GM18909 (cell line): ENCODE measurements at regions not wholly inside any gene's neighbourhood (a gene's known extent, or its start where the extent isn't known, plus 50 kb on each side); places are given as distances from the start of the nearest gene placed in this dataset.
"Not testable (repeated sequence)": the region's sequence is repeated elsewhere in the genome, so short reads cannot be mapped to it uniquely, and the experiment has no call there.

Source experiments
- ATAC-seq: cut with Tn5 transposase; IDR thresholded peaks from one replicate; pipeline ENCODE4 v1.9.1; 2021; ENCODE audit warnings: mild to moderate bottlenecking; ENCODE audit not compliant: unreplicated experiment, poor library complexity

GRCh38 chr3:105974381-105974780, 105.6 kb upstream of the CBLB start:
- ATAC-seq: no peak

GRCh38 chr3:105976196-105976595, 107.4 kb upstream of the CBLB start:
- ATAC-seq: no peak

GRCh38 chr3:105979961-105980360, 111.1 kb upstream of the CBLB start:
- ATAC-seq: no peak

GRCh38 chr3:105982207-105982606, 113.4 kb upstream of the CBLB start:
- ATAC-seq: no peak

- no peak for ATAC-seq
Measured at GRCh38 chr3:105984837-105985236, 116.0 kb upstream of the CBLB start.

- not testable (repeated sequence) for ATAC-seq
Measured at GRCh38 chr3:105986343-105986742, 117.5 kb upstream of the CBLB start.

GRCh38 chr3:105987809-105988208, 119.0 kb upstream of the CBLB start:
- no peak for ATAC-seq

- ATAC-seq: no peak
Measured at GRCh38 chr3:105988540-105989212, 119.9 kb upstream of the CBLB start.

GRCh38 chr3:105996781-105997180, 128.0 kb upstream of the CBLB start:
- no peak for ATAC-seq

- no peak for ATAC-seq
Measured at GRCh38 chr3:105997466-105997799, 128.6 kb upstream of the CBLB start.

- no peak for ATAC-seq
Measured at GRCh38 chr3:105997800-105998526, 129.2 kb upstream of the CBLB start.

GRCh38 chr3:105999856-106000255, 131.0 kb upstream of the CBLB start:
- ATAC-seq: no peak

- ATAC-seq: no peak
Measured at GRCh38 chr3:106001923-106002322, 133.1 kb upstream of the CBLB start.

GRCh38 chr3:106004137-106004681, 135.4 kb upstream of the CBLB start:
- ATAC-seq: no peak

- no peak for ATAC-seq
Measured at GRCh38 chr3:106004826-106005225, 136.0 kb upstream of the CBLB start.

GRCh38 chr3:106006001-106006400, 137.2 kb upstream of the CBLB start:
- no peak for ATAC-seq

- no peak for ATAC-seq
Measured at GRCh38 chr3:106006571-106006970, 137.8 kb upstream of the CBLB start.

GRCh38 chr3:106007512-106007911, 138.7 kb upstream of the CBLB start:
- ATAC-seq: no peak

- no peak for ATAC-seq
Measured at GRCh38 chr3:106008766-106009165, 140.0 kb upstream of the CBLB start.

- no peak for ATAC-seq
Measured at GRCh38 chr3:106010829-106011228, 142.0 kb upstream of the CBLB start.

- no peak for ATAC-seq
Measured at GRCh38 chr3:106013971-106014370, 145.2 kb upstream of the CBLB start.

- ATAC-seq: no peak
Measured at GRCh38 chr3:106014518-106014917, 145.7 kb upstream of the CBLB start.
